ENCODE measurements at regions not wholly inside any gene's neighbourhood (a gene's known extent, or its start where the extent isn't known, plus 50 kb on each side); places are given as distances from the start of the nearest gene placed in this dataset.

- 73% methylated on average over 3 of the region's 3 CpGs for WGBS (ENCODE audit: low lambda C conversion rate)
- Histone ChIP-seq H3K4me3 (ENCODE audit: low read depth in 2 of 2, low read length in 1 of 2) (no peak overlapping the region), H3K9ac (no peak overlapping the region), H3K9me2 (no peaks in the 10 kb centered on the region), H3K79me2 (ENCODE audit: insufficient read depth) (no peaks in the 10 kb centered on the region), H2AFZ (ENCODE audit: low read depth) (no peak overlapping the region), H3K4me1 (ENCODE audit: control insufficient read depth in 1 of 2, insufficient read depth in 2 of 2, low read depth in 1 of 2, low read length in 1 of 2) (peaks cover 0 to 4% of the 10 kb centered on the region in 2 experiments; a peak in 2 of 4 replicates), H3K27ac (ENCODE audit: low read depth in 2 of 2, low read length in 1 of 2) (no peak overlapping the region), H3K36me3 (replicated peaks in 1 of 2; ENCODE audit: control insufficient read depth in 1 of 2, insufficient read depth in 2 of 2, low read length in 1 of 2) (no peaks in the 10 kb centered on the region), H3K4me2 (no peak overlapping the region), H3F3A (replicated peaks; ENCODE audit: insufficient read depth) (no peaks in the 10 kb centered on the region), H4K20me1 (ENCODE audit: insufficient read depth) (no peaks in the 10 kb centered on the region), H3K9me3 (no peaks in the 10 kb centered on the region), H3K27me3 (ENCODE audit: insufficient read depth) (no peaks in the 10 kb centered on the region)
- TF ChIP-seq RAD21 (IDR thresholded peaks at IDR 0.05; ENCODE audit: low read length) (no peak), MEF2A (IDR thresholded peaks at IDR 0.05; ENCODE audit: borderline replicate concordance, low read depth) (no peak), EZH2phosphoT487 (IDR thresholded peaks at IDR 0.05; ENCODE audit: borderline replicate concordance, low read depth) (no peak), YY1 (IDR thresholded peaks at IDR 0.05; ENCODE audit: low read depth) (no peak), EP300 (IDR thresholded peaks at IDR 0.05; ENCODE audit: borderline replicate concordance in 1 of 2, low read depth in 1 of 2, low read length in 1 of 2) (no peak), NRF1 (IDR thresholded peaks at IDR 0.05; ENCODE audit: low read depth, low read length) (no peak), MXI1 (IDR thresholded peaks at IDR 0.05; ENCODE audit: low read depth, low read length) (no peak), ELF1 (IDR thresholded peaks at IDR 0.05) (no peak), RFX5 (IDR thresholded peaks at IDR 0.05; ENCODE audit: low read length) (no peak), NFIC (IDR thresholded peaks at IDR 0.05; ENCODE audit: borderline replicate concordance) (no peak), GATA2 (CRISPR knock-in tag; IDR thresholded peaks at IDR 0.05) (no peak), TEAD4 (IDR thresholded peaks at IDR 0.05; ENCODE audit: borderline replicate concordance, insufficient read depth) (no peak), ZBTB33 (IDR thresholded peaks at IDR 0.05; ENCODE audit: borderline replicate concordance, low read depth) (no peak), PBX3 (IDR thresholded peaks at IDR 0.05) (no peak), CHD2 (IDR thresholded peaks at IDR 0.05; ENCODE audit: low read length, partially characterized antibody) (no peak)
- ChIA-PET POLR2A (interaction anchor here (1.1 kb wide), 1 partner anchor 11 kb away, joined by 3 read pairs; no protein-coding TSS in a partner anchor), CTCF (no interaction called here)
- DNase-seq = no peak
These were observed 473.7 kb upstream of the DAB1 start for GRCh38 chr1:57897581-57897980.

GRCh38 chr1:57894315-57894714 lies 470.5 kb upstream of the DAB1 start:
- no peaks in the 10 kb centered on the region for H3K36me3 ChIP-seq (replicated peaks in 1 of 2; ENCODE audit: control insufficient read depth in 1 of 2, insufficient read depth in 2 of 2, low read length in 1 of 2)
- CTCF ChIA-PET = no interaction called here
- H3K9ac ChIP-seq = no peak overlapping the region
- no peaks in the 10 kb centered on the region for H3F3A ChIP-seq (replicated peaks; ENCODE audit: insufficient read depth)
- H4K20me1 ChIP-seq (ENCODE audit: insufficient read depth) = no peaks in the 10 kb centered on the region
- H2AFZ ChIP-seq (ENCODE audit: low read depth) = no peak overlapping the region
- no peaks in the 10 kb centered on the region for H3K27me3 ChIP-seq (ENCODE audit: insufficient read depth)
- 68% methylated on average over 3 of the region's 3 CpGs for WGBS (ENCODE audit: low lambda C conversion rate)
- no peak overlapping the region for H3K4me3 ChIP-seq (ENCODE audit: low read depth in 2 of 2, low read length in 1 of 2)
- H3K27ac ChIP-seq (ENCODE audit: low read depth in 2 of 2, low read length in 1 of 2) = no peak overlapping the region
- H3K9me3 ChIP-seq = no peaks in the 10 kb centered on the region
- peaks cover 0 to 14% of the 10 kb centered on the region in 2 experiments; a peak in 2 of 4 replicates for H3K4me1 ChIP-seq (ENCODE audit: control insufficient read depth in 1 of 2, insufficient read depth in 2 of 2, low read depth in 1 of 2, low read length in 1 of 2)
- no peaks in the 10 kb centered on the region for H3K9me2 ChIP-seq
- DNase-seq = no peak
- TF ChIP-seq IRF3 (IDR thresholded peaks at IDR 0.05; ENCODE audit: low read depth, low read length) (no peak), RCOR1 (IDR thresholded peaks at IDR 0.05; ENCODE audit: low read length) (no peak), EZH2phosphoT487 (IDR thresholded peaks at IDR 0.05; ENCODE audit: borderline replicate concordance, low read depth) (no peak), FOXJ3 (CRISPR knock-in tag; IDR thresholded peaks at IDR 0.05) (no peak), ZBTB33 (IDR thresholded peaks at IDR 0.05; ENCODE audit: borderline replicate concordance, low read depth) (no peak), NRF1 (IDR thresholded peaks at IDR 0.05; ENCODE audit: low read depth, low read length) (no peak), YY1 (IDR thresholded peaks at IDR 0.05; ENCODE audit: low read depth) (no peak), PBX3 (IDR thresholded peaks at IDR 0.05) (no peak), FOXM1 (IDR thresholded peaks at IDR 0.05; ENCODE audit: low read depth) (no peak), USF1 (IDR thresholded peaks at IDR 0.05; ENCODE audit: borderline replicate concordance, low read depth) (no peak), TCF12 (IDR thresholded peaks at IDR 0.05) (no peak)
- no peaks in the 10 kb centered on the region for H3K79me2 ChIP-seq (ENCODE audit: insufficient read depth)
- POLR2A ChIA-PET = no interaction called here
- H3K4me2 ChIP-seq = no peak overlapping the region

Measured in SK-N-SH (cell line).